Loucy (cell line): ENCODE measurements at regions not wholly inside any gene's neighbourhood (a gene's known extent, or its start where the extent isn't known, plus 50 kb on each side); places are given as distances from the start of the nearest gene placed in this dataset.

Experiments used
- H2AFZ ChIP-seq: fragments of 200-600 bp; sonication (generic); 2 replicates; pipeline ENCODE4 v1.6.0; 2016; ENCODE audit warnings: antibody characterized with exemption, mild to moderate bottlenecking, low read length, moderate library complexity
- H3F3A ChIP-seq: fragments of 200-600 bp; 2 replicates; pipeline ENCODE4 v1.6.0; 2016; ENCODE audit warnings: antibody characterized with exemption, low read depth, mild to moderate bottlenecking
- H3K27me3 ChIP-seq: fragments of 200-600 bp; sonication (generic); 2 replicates; pipeline ENCODE4 v1.6.1; 2014; ENCODE audit warnings: low read length, mild to moderate bottlenecking; ENCODE audit not compliant: insufficient read depth, poor library complexity, severe bottlenecking
- H3K36me3 ChIP-seq: fragments of 200-600 bp; sonication (generic); 2 replicates; pipeline ENCODE4 v1.6.1; 2016; ENCODE audit warnings: low read length; ENCODE audit not compliant: insufficient read depth
- H3K4me1 ChIP-seq: fragments of 200-600 bp; sonication (generic); 2 replicates; pipeline ENCODE4 v1.5.1; 2014; ENCODE audit warnings: low read length, mild to moderate bottlenecking; ENCODE audit not compliant: insufficient read depth, poor library complexity, severe bottlenecking
- H3K4me2 ChIP-seq: fragments of 200-600 bp; sonication (generic); 2 replicates; pipeline ENCODE4 v1.6.0; 2014; ENCODE audit warnings: antibody characterized with exemption, low read length, low read depth, mild to moderate bottlenecking; ENCODE audit not compliant: poor library complexity, severe bottlenecking
- H3K4me3 ChIP-seq: fragments of 200-600 bp; sonication (generic); 2 replicates; pipeline ENCODE4 v1.5.1; 2014; ENCODE audit warnings: low read length, mild to moderate bottlenecking, mixed read lengths; ENCODE audit not compliant: poor library complexity, severe bottlenecking
- H3K79me2 ChIP-seq: fragments of 200-600 bp; sonication (generic); 2 replicates; pipeline ENCODE4 v1.6.1; 2014; ENCODE audit warnings: low read length; ENCODE audit not compliant: insufficient read depth
- H3K9ac ChIP-seq: fragments of 200-600 bp; sonication (generic); 2 replicates; pipeline ENCODE4 v1.6.0; 2014; ENCODE audit warnings: mild to moderate bottlenecking, low read depth, low read length, moderate library complexity; ENCODE audit not compliant: poor library complexity, severe bottlenecking
- H3K9me2 ChIP-seq: fragments of 200-600 bp; sonication (generic); replicated peaks from 2 replicates; pipeline ENCODE4 v1.6.1; 2016; ENCODE audit warnings: low read depth, low read length, mixed read lengths
- H3K9me3 ChIP-seq: fragments of 200-600 bp; sonication (generic); 2 replicates; pipeline ENCODE4 v1.6.1; 2014; ENCODE audit warnings: mild to moderate bottlenecking, antibody characterized with exemption, low read length, low read depth; ENCODE audit not compliant: insufficient read depth
- H4K20me1 ChIP-seq: fragments of 200-600 bp; sonication (generic); 2 replicates; pipeline ENCODE4 v1.6.0; 2014; ENCODE audit warnings: antibody characterized with exemption, low read length, mild to moderate bottlenecking; ENCODE audit not compliant: insufficient read depth, poor library complexity, severe bottlenecking
- CTCF ChIP-seq: fragments of 200-600 bp; sonication (generic); conservative IDR thresholded peaks from 2 replicates; pipeline ENCODE4 v1.5.1; 2014; ENCODE audit warnings: mild to moderate bottlenecking, antibody characterized with exemption, low read length
- EZH2phosphoT487 ChIP-seq: fragments of 200-600 bp; IDR thresholded peaks from 2 replicates; pipeline ENCODE4 v1.6.1; 2018; ENCODE audit warnings: antibody characterized with exemption, mild to moderate bottlenecking, moderate library complexity, borderline replicate concordance

- Histone ChIP-seq H3K4me3 (no peak overlapping the region), H3K4me1 (no peaks in the 10 kb centered on the region), H3F3A (no peaks in the 10 kb centered on the region), H3K9ac (no peak overlapping the region), H3K27me3 (no peaks in the 10 kb centered on the region), H3K79me2 (no peaks in the 10 kb centered on the region), H3K9me2 (no peaks in the 10 kb centered on the region), H2AFZ (no peak overlapping the region), H3K36me3 (no peaks in the 10 kb centered on the region), H3K9me3 (no peaks in the 10 kb centered on the region), H3K4me2 (no peak overlapping the region), H4K20me1 (no peaks in the 10 kb centered on the region)
- TF ChIP-seq EZH2phosphoT487 (no peak), CTCF (no peak)
Measured at GRCh38 chr10:2222631-2223030, 485.3 kb upstream of the ADARB2 start.

- Histone ChIP-seq H3K27me3 (no peaks in the 10 kb centered on the region), H3K4me2 (no peak overlapping the region), H3K9me2 (no peaks in the 10 kb centered on the region), H4K20me1 (no peaks in the 10 kb centered on the region), H3K9me3 (no peaks in the 10 kb centered on the region), H3K79me2 (no peaks in the 10 kb centered on the region), H3K36me3 (no peaks in the 10 kb centered on the region), H3K9ac (no peak overlapping the region), H3K4me1 (no peaks in the 10 kb centered on the region), H3F3A (no peaks in the 10 kb centered on the region), H3K4me3 (no peak overlapping the region), H2AFZ (no peak overlapping the region)
- no peak for TF ChIP-seq CTCF
- TF ChIP-seq EZH2phosphoT487 = no peak
Measured at GRCh38 chr10:2214805-2215204, 477.5 kb upstream of the ADARB2 start.

- Histone ChIP-seq H3K4me3 (no peak overlapping the region), H3K4me2 (no peak overlapping the region), H3K4me1 (no peaks in the 10 kb centered on the region), H3K36me3 (no peaks in the 10 kb centered on the region), H3F3A (no peaks in the 10 kb centered on the region), H3K79me2 (no peaks in the 10 kb centered on the region), H2AFZ (no peak overlapping the region), H3K9me3 (no peaks in the 10 kb centered on the region), H3K9me2 (no peaks in the 10 kb centered on the region), H3K9ac (no peak overlapping the region), H3K27me3 (no peaks in the 10 kb centered on the region), H4K20me1 (no peaks in the 10 kb centered on the region)
- TF ChIP-seq CTCF (no peak), EZH2phosphoT487 (no peak)
Measured at GRCh38 chr10:2214092-2214491, 476.8 kb upstream of the ADARB2 start.
